Right lobe of liver (tissue), 6 donors: ENCODE measurements at regions not wholly inside any gene's neighbourhood (a gene's known extent, or its start where the extent isn't known, plus 50 kb on each side); places are given as distances from the start of the nearest gene placed in this dataset.

Experiments used
- ATAC-seq, 4 donors: fragments of 200-7000 bp; cut with Tn5 transposase; one replicate each; pipeline ENCODE4 v1.9.1; 2020; ENCODE audit warnings: mild to moderate bottlenecking in 4 of 4, moderate library complexity in 4 of 4
- DNase-seq, 3 donors: peaks; one replicate each; pipeline ENCODE4 v3.0.0-alpha.2; 2020
- H3K27ac ChIP-seq, 3 donors: fragments of 200-600 bp; one replicate each; pipeline ENCODE4 v1.8.0; 2022
- H3K27me3 ChIP-seq, 2 donors: fragments of 200-600 bp; one replicate each; pipeline ENCODE4 v1.8.0; 2022
- H3K36me3 ChIP-seq, 4 donors: fragments of 200-600 bp; sonication (generic) in 1 of 4; one replicate each; pipeline versions ENCODE4 v1.5.1 to v1.8.0; 2017 to 2022; ENCODE audit warnings: control low read depth in 1 of 4
- H3K4me1 ChIP-seq, 4 donors: fragments of 200-600 bp; sonication (generic) in 1 of 4; one replicate each; pipeline versions ENCODE4 v1.5.1 to v1.8.0; 2017 to 2022; ENCODE audit warnings: control low read depth in 1 of 4
- H3K4me3 ChIP-seq, 3 donors: fragments of 200-600 bp; one replicate each; pipeline ENCODE4 v1.8.0; 2022
- H3K9me3 ChIP-seq, 4 donors: fragments of 200-600 bp; sonication (generic) in 1 of 4; one replicate each; pipeline versions ENCODE4 v1.5.1 to v1.8.0; 2017 to 2022; ENCODE audit warnings: control low read depth in 1 of 4
- POLR2A ChIP-seq: fragments of 450-650 bp; IDR thresholded peaks from one replicate; pipeline ENCODE4 v1.6.1; 2017; ENCODE audit warnings: antibody characterized with exemption, mild to moderate bottlenecking
- WGBS: methylation state at CpG from one replicate; pipeline ENCODE4 v1.1.6; 2018; ENCODE audit warnings: low coverage, low lambda C conversion rate; ENCODE audit not compliant: insufficient coverage; ENCODE audit errors: missing lambda C conversion rate; 5-methylcytosine and 5-hydroxymethylcytosine counted together
- intact Hi-C, 2 donors: fragments of 100-400 bp; cut with DNase I; formaldehyde crosslinking; loops; one replicate each; pipeline versions ENCODE4 v1.11.2 to v1.14.1; 2022
- TF ChIP-seq, protein P1 (sequence below), 4 donors: fragments of 200-600 bp in 3 of 4; fragments of 450-650 bp in 1 of 4; IDR thresholded peaks; one replicate each; pipeline versions ENCODE4 v1.5.1 to v1.8.0; 2016 to 2022; ENCODE audit warnings: antibody characterized with exemption in 4 of 4, mild to moderate bottlenecking in 2 of 4
- donor health status: DM: no; HTN: yes; CAD: no.
- donor health status: DM: no; HTN: no; CAD: no.
- donor health status: DM: no; HTN: no; CAD: no.
- donor health status: DM: no; HTN: yes; CAD: no.
- donor health status: DM: no; HTN: yes; CAD: no.

DNA sequence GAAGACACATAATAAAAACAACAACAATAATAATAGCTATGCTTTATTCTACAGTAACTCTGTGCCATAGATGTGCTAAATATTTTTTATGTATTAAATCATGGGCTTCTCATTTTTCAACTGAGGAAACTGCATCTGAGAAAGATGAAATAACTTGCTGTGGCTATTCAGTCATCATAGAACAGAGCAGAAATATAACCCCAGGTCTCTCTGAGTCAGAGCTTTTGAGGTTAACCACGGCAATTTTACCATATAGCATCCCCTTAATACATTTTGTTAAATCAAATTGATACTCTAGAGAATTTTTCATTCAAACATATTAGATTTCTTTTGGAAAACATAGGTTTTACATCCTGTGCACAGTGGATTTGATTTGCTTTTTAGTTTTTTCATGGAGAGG lies 586.6 kb upstream of the KLHL29 start:
- TF ChIP-seq, protein P1, sequence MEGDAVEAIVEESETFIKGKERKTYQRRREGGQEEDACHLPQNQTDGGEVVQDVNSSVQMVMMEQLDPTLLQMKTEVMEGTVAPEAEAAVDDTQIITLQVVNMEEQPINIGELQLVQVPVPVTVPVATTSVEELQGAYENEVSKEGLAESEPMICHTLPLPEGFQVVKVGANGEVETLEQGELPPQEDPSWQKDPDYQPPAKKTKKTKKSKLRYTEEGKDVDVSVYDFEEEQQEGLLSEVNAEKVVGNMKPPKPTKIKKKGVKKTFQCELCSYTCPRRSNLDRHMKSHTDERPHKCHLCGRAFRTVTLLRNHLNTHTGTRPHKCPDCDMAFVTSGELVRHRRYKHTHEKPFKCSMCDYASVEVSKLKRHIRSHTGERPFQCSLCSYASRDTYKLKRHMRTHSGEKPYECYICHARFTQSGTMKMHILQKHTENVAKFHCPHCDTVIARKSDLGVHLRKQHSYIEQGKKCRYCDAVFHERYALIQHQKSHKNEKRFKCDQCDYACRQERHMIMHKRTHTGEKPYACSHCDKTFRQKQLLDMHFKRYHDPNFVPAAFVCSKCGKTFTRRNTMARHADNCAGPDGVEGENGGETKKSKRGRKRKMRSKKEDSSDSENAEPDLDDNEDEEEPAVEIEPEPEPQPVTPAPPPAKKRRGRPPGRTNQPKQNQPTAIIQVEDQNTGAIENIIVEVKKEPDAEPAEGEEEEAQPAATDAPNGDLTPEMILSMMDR (IDR thresholded peaks at IDR 0.05) = no peak
- TF ChIP-seq POLR2A = no peak
- Histone ChIP-seq H3K4me1 (no peaks in the 10 kb centered on the region), H3K27me3 (no peaks in the 10 kb centered on the region), H3K36me3 (no peaks in the 10 kb centered on the region), H3K9me3 (no peaks in the 10 kb centered on the region), H3K4me3 (no peak overlapping the region), H3K27ac (no peak overlapping the region)
- ATAC-seq = no peak
- no peak for DNase-seq
- 77% methylated on average over 1 of the region's 1 CpG for WGBS
- intact Hi-C loops = no loop called here

DNA sequence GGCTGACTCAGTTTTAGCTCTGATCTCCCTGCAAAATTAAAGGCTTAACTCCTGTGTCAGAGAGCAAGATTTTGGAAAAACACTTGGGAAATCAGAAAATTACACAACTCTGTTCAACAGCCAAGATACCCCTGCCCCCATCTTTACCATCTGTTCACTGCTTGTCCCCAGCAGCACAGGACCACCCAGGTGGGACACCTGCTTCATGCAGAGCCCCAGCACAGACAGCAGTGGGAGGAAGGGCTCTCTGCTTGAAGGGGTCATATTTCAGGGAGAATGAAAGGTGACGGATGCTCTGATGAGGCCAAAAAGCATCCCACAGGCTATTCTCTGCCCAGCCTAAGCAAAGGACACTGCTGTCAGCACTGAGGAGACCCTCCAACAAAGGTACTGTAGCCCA lies 584.6 kb upstream of the KLHL29 start:
- no peaks in the 10 kb centered on the region for H3K27me3 ChIP-seq
- DNase-seq = no peak
- no peak for TF ChIP-seq POLR2A
- TF ChIP-seq, protein P1 (IDR thresholded peaks at IDR 0.05) = no peak
- H3K4me1 ChIP-seq = no peaks in the 10 kb centered on the region
- no peak overlapping the region for H3K27ac ChIP-seq
- no peak for ATAC-seq
- 83% methylated on average over 1 of the region's 1 CpG for WGBS
- intact Hi-C loops = no loop called here
- H3K9me3 ChIP-seq = no peaks in the 10 kb centered on the region
- H3K4me3 ChIP-seq = no peak overlapping the region
- no peaks in the 10 kb centered on the region for H3K36me3 ChIP-seq

DNA sequence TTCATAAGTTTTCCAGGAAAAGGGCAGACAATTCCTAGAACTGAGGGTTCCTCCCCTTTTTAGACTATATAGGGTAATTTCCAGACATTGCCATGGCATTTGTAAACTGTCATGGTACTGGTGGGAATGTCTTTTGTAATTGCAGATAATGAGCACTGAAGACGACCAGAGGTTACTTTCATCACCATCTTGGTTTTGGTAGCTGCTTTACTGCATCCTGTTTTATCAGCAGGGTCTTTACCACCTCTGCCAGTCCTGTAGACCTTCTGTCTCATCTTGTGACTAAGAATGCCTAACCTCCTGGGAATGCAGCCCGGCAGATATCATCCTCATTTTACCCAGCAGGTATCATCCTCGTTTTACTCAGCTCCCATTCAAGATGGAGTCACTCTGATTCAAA lies 583.9 kb upstream of the KLHL29 start:
- Histone ChIP-seq H3K27me3 (no peaks in the 10 kb centered on the region), H3K4me1 (no peaks in the 10 kb centered on the region), H3K36me3 (no peaks in the 10 kb centered on the region), H3K27ac (no peak overlapping the region), H3K4me3 (no peak overlapping the region), H3K9me3 (no peaks in the 10 kb centered on the region)
- no peak for DNase-seq
- intact Hi-C loops = no loop called here
- ATAC-seq = no peak
- TF ChIP-seq, protein P1 (IDR thresholded peaks at IDR 0.05) = no peak
- no peak for TF ChIP-seq POLR2A
- WGBS = 44% methylated on average over 3 of the region's 3 CpGs

DNA sequence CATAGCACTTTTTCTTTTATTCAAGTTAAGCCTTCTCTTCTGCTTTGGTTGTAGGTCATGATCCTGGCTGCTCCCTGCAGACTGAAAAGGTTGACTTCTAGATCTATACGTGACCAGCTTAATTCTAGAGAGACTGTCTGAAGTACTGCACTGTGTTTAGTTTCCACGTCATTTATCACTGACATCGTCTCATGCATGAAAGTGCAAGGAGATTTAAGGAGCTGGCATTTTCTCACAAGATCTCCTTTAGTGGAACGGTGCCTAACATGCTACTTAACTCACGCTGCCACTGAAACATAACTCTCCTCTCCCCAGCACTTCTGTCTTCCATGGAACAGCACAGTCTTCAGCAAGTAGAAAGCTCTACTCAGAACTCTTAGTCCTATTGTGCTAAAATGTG lies 583.0 kb upstream of the KLHL29 start:
- H3K27me3 ChIP-seq = no peaks in the 10 kb centered on the region
- WGBS = 45% methylated on average over 5 of the region's 5 CpGs
- no peak overlapping the region for H3K27ac ChIP-seq
- no peaks in the 10 kb centered on the region for H3K9me3 ChIP-seq
- H3K4me1 ChIP-seq = no peaks in the 10 kb centered on the region
- DNase-seq (no peak), ATAC-seq (no peak)
- TF ChIP-seq POLR2A = no peak
- TF ChIP-seq, protein P1 (IDR thresholded peaks at IDR 0.05) = no peak
- no peak overlapping the region for H3K4me3 ChIP-seq
- intact Hi-C loops = no loop called here
- no peaks in the 10 kb centered on the region for H3K36me3 ChIP-seq

DNA sequence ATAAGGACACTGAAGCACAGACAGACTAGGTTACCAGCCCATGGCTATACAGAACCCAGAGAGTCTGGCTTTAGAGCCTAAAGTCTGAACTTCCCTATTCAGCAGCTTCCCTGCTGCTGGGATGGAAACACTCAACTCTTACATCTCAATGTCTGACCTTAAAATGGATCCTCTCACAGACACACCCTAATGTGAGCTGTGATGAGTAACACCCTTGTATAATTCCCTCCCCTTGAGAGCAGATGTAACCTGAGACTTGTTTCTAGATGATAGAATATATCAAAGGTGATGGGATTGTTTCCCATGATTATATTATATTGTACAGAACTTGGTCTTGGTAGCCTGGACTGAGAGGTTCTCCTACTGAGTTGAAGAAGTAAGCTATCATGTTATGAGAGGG lies 577.1 kb upstream of the KLHL29 start:
- Histone ChIP-seq H3K27ac (no peak overlapping the region), H3K27me3 (no peaks in the 10 kb centered on the region), H3K36me3 (no peaks in the 10 kb centered on the region), H3K4me1 (no peaks in the 10 kb centered on the region), H3K4me3 (no peak overlapping the region), H3K9me3 (no peaks in the 10 kb centered on the region)
- TF ChIP-seq, protein P1 (IDR thresholded peaks at IDR 0.05) = no peak
- ATAC-seq (no peak), DNase-seq (no peak)
- intact Hi-C loops = no loop called here
